OCI-LY1 (cell line): ENCODE measurements at regions not wholly inside any gene's neighbourhood (a gene's known extent, or its start where the extent isn't known, plus 50 kb on each side); places are given as distances from the start of the nearest gene placed in this dataset.

Experiments used
- H2AFZ ChIP-seq: fragments of 200-600 bp; sonication (generic), shearing (Covaris generic); 2 replicates; pipeline ENCODE4 v1.6.0; 2014; ENCODE audit warnings: antibody characterized with exemption, mild to moderate bottlenecking, low read length
- H3F3A ChIP-seq: fragments of 200-600 bp; sonication (generic), shearing (Covaris generic); 2 replicates; pipeline ENCODE4 v1.6.0; 2014; ENCODE audit warnings: mild to moderate bottlenecking, antibody characterized with exemption, low read length, moderate library complexity; ENCODE audit not compliant: insufficient read depth
- H3K27ac ChIP-seq: fragments of 200-600 bp; sonication (generic); 2 replicates; pipeline ENCODE4 v1.5.1; 2014; ENCODE audit warnings: low read length, mixed run types, mild to moderate bottlenecking, low read depth; ENCODE audit not compliant: poor library complexity, severe bottlenecking
- H3K27me3 ChIP-seq: fragments of 200-600 bp; sonication (generic); 2 replicates; pipeline ENCODE4 v1.6.0; 2014; ENCODE audit warnings: antibody characterized with exemption, mild to moderate bottlenecking, low read length, moderate library complexity; ENCODE audit not compliant: insufficient read depth
- H3K36me3 ChIP-seq: fragments of 200-600 bp; sonication (generic); 2 replicates; pipeline ENCODE4 v1.6.1; 2014; ENCODE audit warnings: mild to moderate bottlenecking, antibody characterized with exemption, low read length, moderate library complexity, mixed read lengths; ENCODE audit not compliant: insufficient read depth
- H3K4me1 ChIP-seq: fragments of 200-600 bp; sonication (generic); 2 replicates; pipeline ENCODE4 v1.5.1; 2014; ENCODE audit warnings: mild to moderate bottlenecking, low read length, moderate library complexity; ENCODE audit not compliant: insufficient read depth, severe bottlenecking
- H3K4me2 ChIP-seq: fragments of 200-600 bp; sonication (generic), shearing (Covaris generic); 2 replicates; pipeline ENCODE4 v1.6.1; 2014; ENCODE audit warnings: low read length
- H3K4me3 ChIP-seq: fragments of 200-600 bp; sonication (generic); 2 replicates; pipeline ENCODE4 v1.5.1; 2014; ENCODE audit warnings: low read length, low read depth, mild to moderate bottlenecking, mixed read lengths; ENCODE audit not compliant: poor library complexity, severe bottlenecking
- H3K79me2 ChIP-seq: fragments of 200-600 bp; shearing (Covaris generic); 2 replicates; pipeline ENCODE4 v1.6.1; 2016; ENCODE audit warnings: mixed run types, low read length, mixed read lengths; ENCODE audit not compliant: insufficient read depth
- H3K9ac ChIP-seq: fragments of 200-600 bp; sonication (generic), shearing (Covaris generic); 2 replicates; pipeline ENCODE4 v1.6.1; 2014; ENCODE audit warnings: mild to moderate bottlenecking, low read length, mixed read lengths
- H3K9me2 ChIP-seq: fragments of 200-600 bp; sonication (generic), shearing (Covaris generic); 2 replicates; pipeline ENCODE4 v1.6.1; 2014; ENCODE audit warnings: low read depth, mild to moderate bottlenecking, low read length, mixed read lengths
- H3K9me3 ChIP-seq: fragments of 200-600 bp; shearing (Covaris generic); 2 replicates; pipeline ENCODE4 v1.6.1; 2014; ENCODE audit warnings: low read length, mixed read lengths
- H4K20me1 ChIP-seq: fragments of 200-600 bp; sonication (generic), shearing (Covaris generic); 2 replicates; pipeline ENCODE4 v1.6.0; 2016; ENCODE audit warnings: mild to moderate bottlenecking, low read length; ENCODE audit not compliant: insufficient read depth
- EZH2 ChIP-seq: fragments of 200-600 bp; sonication (generic), shearing (Covaris generic); IDR thresholded peaks from 2 replicates; pipeline ENCODE4 v1.8.0; 2017; ENCODE audit warnings: borderline replicate concordance, mixed run types, mild to moderate bottlenecking, antibody characterized with exemption, low read length, moderate library complexity, mixed read lengths
- TF ChIP-seq, protein P1 (sequence below): fragments of 200-600 bp; sonication (generic), shearing (Covaris generic); IDR thresholded peaks from 2 replicates; pipeline ENCODE4 v1.5.1; 2017; ENCODE audit warnings: mild to moderate bottlenecking, antibody characterized with exemption, low read length, moderate library complexity, mixed read lengths

DNA sequence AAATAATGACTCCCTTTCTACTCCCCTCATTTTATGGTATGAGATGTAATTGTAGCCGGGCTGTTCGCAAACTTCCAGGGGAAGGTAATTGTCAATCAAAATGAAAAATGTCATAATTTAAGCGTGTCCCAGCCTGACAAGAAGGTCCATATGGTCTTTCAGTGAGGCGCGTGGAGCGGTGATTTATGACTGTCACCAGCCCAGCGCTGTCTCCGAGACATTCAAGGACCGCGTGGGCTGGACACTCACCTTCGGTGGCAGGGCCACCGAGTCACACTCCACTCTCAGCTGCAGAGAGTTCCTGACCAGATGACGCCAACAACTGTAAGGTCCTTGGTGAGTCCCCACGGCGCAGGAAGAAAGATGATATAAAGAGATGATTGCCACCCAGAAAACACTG lies 157.7 kb upstream of the TNRC6C start:
- Histone ChIP-seq H3K9ac (no peak overlapping the region), H3K4me3 (no peak overlapping the region), H2AFZ (no peak overlapping the region), H3F3A (no peaks in the 10 kb centered on the region), H3K4me2 (no peak overlapping the region), H3K9me3 (no peaks in the 10 kb centered on the region), H3K9me2 (no peaks in the 10 kb centered on the region), H3K36me3 (no peaks in the 10 kb centered on the region), H4K20me1 (no peaks in the 10 kb centered on the region), H3K27ac (no peak overlapping the region), H3K79me2 (no peaks in the 10 kb centered on the region), H3K27me3 (no peaks in the 10 kb centered on the region; the same call in 1 of the 2 replicates), H3K4me1 (no peaks in the 10 kb centered on the region)
- no peak for TF ChIP-seq EZH2
- TF ChIP-seq, protein P1, sequence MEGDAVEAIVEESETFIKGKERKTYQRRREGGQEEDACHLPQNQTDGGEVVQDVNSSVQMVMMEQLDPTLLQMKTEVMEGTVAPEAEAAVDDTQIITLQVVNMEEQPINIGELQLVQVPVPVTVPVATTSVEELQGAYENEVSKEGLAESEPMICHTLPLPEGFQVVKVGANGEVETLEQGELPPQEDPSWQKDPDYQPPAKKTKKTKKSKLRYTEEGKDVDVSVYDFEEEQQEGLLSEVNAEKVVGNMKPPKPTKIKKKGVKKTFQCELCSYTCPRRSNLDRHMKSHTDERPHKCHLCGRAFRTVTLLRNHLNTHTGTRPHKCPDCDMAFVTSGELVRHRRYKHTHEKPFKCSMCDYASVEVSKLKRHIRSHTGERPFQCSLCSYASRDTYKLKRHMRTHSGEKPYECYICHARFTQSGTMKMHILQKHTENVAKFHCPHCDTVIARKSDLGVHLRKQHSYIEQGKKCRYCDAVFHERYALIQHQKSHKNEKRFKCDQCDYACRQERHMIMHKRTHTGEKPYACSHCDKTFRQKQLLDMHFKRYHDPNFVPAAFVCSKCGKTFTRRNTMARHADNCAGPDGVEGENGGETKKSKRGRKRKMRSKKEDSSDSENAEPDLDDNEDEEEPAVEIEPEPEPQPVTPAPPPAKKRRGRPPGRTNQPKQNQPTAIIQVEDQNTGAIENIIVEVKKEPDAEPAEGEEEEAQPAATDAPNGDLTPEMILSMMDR = no peak

DNA sequence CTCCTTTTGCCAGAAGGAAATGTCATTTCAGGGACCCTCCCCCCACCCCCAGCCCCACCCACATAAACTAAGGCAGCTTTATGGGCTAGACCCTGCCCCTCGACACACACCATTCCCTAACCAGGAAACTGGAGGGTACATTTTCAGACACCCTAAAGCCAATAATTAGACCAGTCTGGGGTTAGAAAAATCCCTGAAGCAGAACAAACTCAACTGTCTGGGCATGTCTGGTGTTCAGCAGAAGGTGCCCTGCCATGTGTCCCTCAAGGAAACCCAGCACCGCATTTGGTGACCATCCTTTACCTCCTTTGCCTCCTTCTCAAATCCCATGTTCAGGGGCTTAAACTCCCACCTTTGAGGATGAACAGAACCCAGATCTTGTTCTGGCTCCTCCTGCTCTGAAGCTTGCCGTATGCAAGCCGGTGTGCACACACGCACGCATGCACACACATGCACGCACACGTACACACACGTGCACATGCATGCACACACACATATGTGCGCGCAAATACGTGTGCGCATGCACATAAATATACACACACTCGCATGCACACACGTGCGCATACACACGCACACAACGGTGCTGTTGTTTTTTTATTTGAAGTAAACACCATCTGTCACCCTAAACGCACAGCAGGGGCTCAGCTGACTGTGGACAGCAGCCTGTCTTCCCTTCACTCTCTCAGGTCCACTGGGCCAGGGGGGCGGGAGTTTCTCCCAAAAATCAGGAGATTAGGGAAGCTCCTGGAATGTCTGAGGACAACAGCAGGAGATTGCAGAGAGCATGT lies 156.8 kb upstream of the TNRC6C start:
- Histone ChIP-seq H2AFZ (no peak overlapping the region), H3K4me1 (no peaks in the 10 kb centered on the region), H3K4me2 (no peak overlapping the region), H3K36me3 (no peaks in the 10 kb centered on the region), H3K4me3 (no peak overlapping the region), H3K27ac (no peak overlapping the region), H3K9ac (no peak overlapping the region), H3F3A (no peaks in the 10 kb centered on the region), H3K9me3 (no peaks in the 10 kb centered on the region), H3K9me2 (no peaks in the 10 kb centered on the region), H4K20me1 (no peaks in the 10 kb centered on the region), H3K79me2 (no peaks in the 10 kb centered on the region), H3K27me3 (no peaks in the 10 kb centered on the region; the same call in 1 of the 2 replicates)
- TF ChIP-seq, protein P1 = no peak
- TF ChIP-seq EZH2 = no peak

DNA sequence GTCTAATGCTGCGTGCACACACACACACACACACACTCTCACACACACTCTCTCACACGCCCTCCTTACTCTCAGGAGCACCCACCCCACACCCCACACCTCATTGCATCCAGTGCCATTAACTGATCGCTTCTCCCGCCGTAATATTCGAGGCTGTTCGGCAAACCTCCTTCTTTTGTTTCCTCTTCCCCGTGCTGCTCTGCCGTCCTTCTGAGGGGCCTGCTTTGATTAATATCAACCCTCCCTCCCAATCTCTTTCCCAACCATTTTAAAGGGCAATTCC lies 156.2 kb upstream of the TNRC6C start:
- H3K4me2 ChIP-seq = no peak overlapping the region
- no peaks in the 10 kb centered on the region for H3K4me1 ChIP-seq
- no peaks in the 10 kb centered on the region for H3K27me3 ChIP-seq
- no peak overlapping the region for H3K27ac ChIP-seq
- no peaks in the 10 kb centered on the region for H3K9me2 ChIP-seq
- no peaks in the 10 kb centered on the region for H3K36me3 ChIP-seq
- H4K20me1 ChIP-seq = no peaks in the 10 kb centered on the region
- H3K4me3 ChIP-seq = no peak overlapping the region
- H3K79me2 ChIP-seq = no peaks in the 10 kb centered on the region
- no peak for TF ChIP-seq EZH2
- TF ChIP-seq, protein P1 = no peak
- no peaks in the 10 kb centered on the region for H3F3A ChIP-seq
- no peak overlapping the region for H2AFZ ChIP-seq
- no peaks in the 10 kb centered on the region for H3K9me3 ChIP-seq
- no peak overlapping the region for H3K9ac ChIP-seq
